ENCODE measurements at regions not wholly inside any gene's neighbourhood (a gene's known extent, or its start where the extent isn't known, plus 50 kb on each side); places are given as distances from the start of the nearest gene placed in this dataset.

GRCh38 chr3:73697020-73697419 lies 72.3 kb upstream of the PDZRN3 start:
- Histone ChIP-seq H3K36me3 (ENCODE audit: control insufficient read depth in 4 of 4, insufficient read depth in 4 of 4, low read length in 3 of 4) (no peaks in the 10 kb centered on the region), H3K27ac (ENCODE audit: insufficient read depth in 1 of 2, low read depth in 1 of 2, low read length in 2 of 2, poor library complexity in 1 of 2, severe bottlenecking in 2 of 2) (no peak overlapping the region), H3K9me3 (ENCODE audit: control extremely low read depth in 1 of 5, control insufficient read depth in 4 of 5, insufficient read depth in 2 of 5, low read depth in 1 of 5, low read length in 4 of 5) (no peaks in the 10 kb centered on the region), H3K27me3 (replicated peaks in 2 of 5; ENCODE audit: control insufficient read depth in 4 of 5, insufficient read depth in 5 of 5, low read length in 4 of 5) (no peaks in the 10 kb centered on the region), H3K4me1 (ENCODE audit: control extremely low read depth in 1 of 4, control insufficient read depth in 4 of 4, insufficient read depth in 4 of 4, low read length in 3 of 4) (no peaks in the 10 kb centered on the region), H3K4me3 (ENCODE audit: control insufficient read depth in 1 of 7, extremely low read depth in 1 of 7, insufficient read depth in 4 of 7, low read depth in 2 of 7, low read length in 6 of 7) (no peak overlapping the region)
- CTCF ChIA-PET = no interaction called here
- no peak for DNase-seq
- WGBS (ENCODE audit: insufficient coverage) = 90% methylated on average over 2 of the region's 6 CpGs
- POLR2A ChIA-PET = no interaction called here

- POLR2A ChIA-PET = no interaction called here
- no peaks in the 10 kb centered on the region for H3K9me3 ChIP-seq (ENCODE audit: control extremely low read depth in 1 of 5, control insufficient read depth in 4 of 5, insufficient read depth in 2 of 5, low read depth in 1 of 5, low read length in 4 of 5)
- H3K36me3 ChIP-seq (ENCODE audit: control insufficient read depth in 4 of 4, insufficient read depth in 4 of 4, low read length in 3 of 4) = no peaks in the 10 kb centered on the region
- no peak for DNase-seq
- no peak overlapping the region for H3K4me3 ChIP-seq (ENCODE audit: control insufficient read depth in 1 of 7, extremely low read depth in 1 of 7, insufficient read depth in 4 of 7, low read depth in 2 of 7, low read length in 6 of 7)
- no peaks in the 10 kb centered on the region for H3K27me3 ChIP-seq (replicated peaks in 2 of 5; ENCODE audit: control insufficient read depth in 4 of 5, insufficient read depth in 5 of 5, low read length in 4 of 5)
- CTCF ChIA-PET = no interaction called here
- no peaks in the 10 kb centered on the region for H3K4me1 ChIP-seq (ENCODE audit: control extremely low read depth in 1 of 4, control insufficient read depth in 4 of 4, insufficient read depth in 4 of 4, low read length in 3 of 4)
- no peak overlapping the region for H3K27ac ChIP-seq (ENCODE audit: insufficient read depth in 1 of 2, low read depth in 1 of 2, low read length in 2 of 2, poor library complexity in 1 of 2, severe bottlenecking in 2 of 2)
- WGBS (ENCODE audit: insufficient coverage) = no CpG with 5 or more reads among the region's 3 CpGs
Measured at GRCh38 chr3:73695841-73696240, 71.1 kb upstream of the PDZRN3 start.

GRCh38 chr3:73694983-73695757 lies 70.4 kb upstream of the PDZRN3 start:
- WGBS (ENCODE audit: insufficient coverage) = no CpG with 5 or more reads among the region's 1 CpG
- CTCF ChIA-PET = no interaction called here
- no peaks in the 10 kb centered on the region for H3K4me1 ChIP-seq (ENCODE audit: control extremely low read depth in 1 of 4, control insufficient read depth in 4 of 4, insufficient read depth in 4 of 4, low read length in 3 of 4)

GRCh38 chr3:73687106-73688004 lies 62.6 kb upstream of the PDZRN3 start:
- Histone ChIP-seq H3K9me3 (ENCODE audit: control extremely low read depth in 1 of 5, control insufficient read depth in 4 of 5, insufficient read depth in 2 of 5, low read depth in 1 of 5, low read length in 4 of 5) (no peaks in the 10 kb centered on the region), H3K4me3 (ENCODE audit: control insufficient read depth in 1 of 7, extremely low read depth in 1 of 7, insufficient read depth in 4 of 7, low read depth in 2 of 7, low read length in 6 of 7) (no peak overlapping the region), H3K27ac (ENCODE audit: insufficient read depth in 1 of 2, low read depth in 1 of 2, low read length in 2 of 2, poor library complexity in 1 of 2, severe bottlenecking in 2 of 2) (no peak overlapping the region), H3K27me3 (replicated peaks in 2 of 5; ENCODE audit: control insufficient read depth in 4 of 5, insufficient read depth in 5 of 5, low read length in 4 of 5) (no peaks in the 10 kb centered on the region), H3K36me3 (ENCODE audit: control insufficient read depth in 4 of 4, insufficient read depth in 4 of 4, low read length in 3 of 4) (no peaks in the 10 kb centered on the region), H3K4me1 (ENCODE audit: control extremely low read depth in 1 of 4, control insufficient read depth in 4 of 4, insufficient read depth in 4 of 4, low read length in 3 of 4) (no peaks in the 10 kb centered on the region)
- ChIA-PET POLR2A (no interaction called here), CTCF (no interaction called here)
- WGBS (ENCODE audit: insufficient coverage) = no CpG with 5 or more reads among the region's 5 CpGs
- DNase-seq = no peak

More at GRCh38 chr3:73694983-73695757, 70.4 kb upstream of the PDZRN3 start:
- Histone ChIP-seq H3K27me3 (replicated peaks in 2 of 5; ENCODE audit: control insufficient read depth in 4 of 5, insufficient read depth in 5 of 5, low read length in 4 of 5) (no peaks in the 10 kb centered on the region), H3K36me3 (ENCODE audit: control insufficient read depth in 4 of 4, insufficient read depth in 4 of 4, low read length in 3 of 4) (no peaks in the 10 kb centered on the region), H3K9me3 (ENCODE audit: control extremely low read depth in 1 of 5, control insufficient read depth in 4 of 5, insufficient read depth in 2 of 5, low read depth in 1 of 5, low read length in 4 of 5) (no peaks in the 10 kb centered on the region), H3K27ac (ENCODE audit: insufficient read depth in 1 of 2, low read depth in 1 of 2, low read length in 2 of 2, poor library complexity in 1 of 2, severe bottlenecking in 2 of 2) (no peak overlapping the region), H3K4me3 (ENCODE audit: control insufficient read depth in 1 of 7, extremely low read depth in 1 of 7, insufficient read depth in 4 of 7, low read depth in 2 of 7, low read length in 6 of 7) (no peak overlapping the region)
- no peak for DNase-seq
- POLR2A ChIA-PET = no interaction called here

GRCh38 chr3:73685061-73685460 lies 60.3 kb upstream of the PDZRN3 start:
- Histone ChIP-seq H3K27ac (ENCODE audit: insufficient read depth in 1 of 2, low read depth in 1 of 2, low read length in 2 of 2, poor library complexity in 1 of 2, severe bottlenecking in 2 of 2) (no peak overlapping the region), H3K4me1 (ENCODE audit: control extremely low read depth in 1 of 4, control insufficient read depth in 4 of 4, insufficient read depth in 4 of 4, low read length in 3 of 4) (no peaks in the 10 kb centered on the region), H3K9me3 (ENCODE audit: control extremely low read depth in 1 of 5, control insufficient read depth in 4 of 5, insufficient read depth in 2 of 5, low read depth in 1 of 5, low read length in 4 of 5) (no peaks in the 10 kb centered on the region), H3K27me3 (replicated peaks in 2 of 5; ENCODE audit: control insufficient read depth in 4 of 5, insufficient read depth in 5 of 5, low read length in 4 of 5) (no peaks in the 10 kb centered on the region), H3K4me3 (ENCODE audit: control insufficient read depth in 1 of 7, extremely low read depth in 1 of 7, insufficient read depth in 4 of 7, low read depth in 2 of 7, low read length in 6 of 7) (no peak overlapping the region), H3K36me3 (ENCODE audit: control insufficient read depth in 4 of 4, insufficient read depth in 4 of 4, low read length in 3 of 4) (no peaks in the 10 kb centered on the region)
- ChIA-PET CTCF (no interaction called here), POLR2A (no interaction called here)
- WGBS (ENCODE audit: insufficient coverage) = 63% methylated on average over 4 of the region's 4 CpGs
- no peak for DNase-seq

GRCh38 chr3:73683706-73684105 lies 59.0 kb upstream of the PDZRN3 start:
- Histone ChIP-seq H3K36me3 (ENCODE audit: control insufficient read depth in 4 of 4, insufficient read depth in 4 of 4, low read length in 3 of 4) (no peaks in the 10 kb centered on the region), H3K27ac (ENCODE audit: insufficient read depth in 1 of 2, low read depth in 1 of 2, low read length in 2 of 2, poor library complexity in 1 of 2, severe bottlenecking in 2 of 2) (no peak overlapping the region), H3K27me3 (replicated peaks in 2 of 5; ENCODE audit: control insufficient read depth in 4 of 5, insufficient read depth in 5 of 5, low read length in 4 of 5) (no peaks in the 10 kb centered on the region), H3K4me1 (ENCODE audit: control extremely low read depth in 1 of 4, control insufficient read depth in 4 of 4, insufficient read depth in 4 of 4, low read length in 3 of 4) (no peaks in the 10 kb centered on the region), H3K4me3 (ENCODE audit: control insufficient read depth in 1 of 7, extremely low read depth in 1 of 7, insufficient read depth in 4 of 7, low read depth in 2 of 7, low read length in 6 of 7) (no peak overlapping the region), H3K9me3 (ENCODE audit: control extremely low read depth in 1 of 5, control insufficient read depth in 4 of 5, insufficient read depth in 2 of 5, low read depth in 1 of 5, low read length in 4 of 5) (no peaks in the 10 kb centered on the region)
- DNase-seq = no peak
- CTCF ChIA-PET = no interaction called here
- WGBS (ENCODE audit: insufficient coverage) = 82% methylated on average over 3 of the region's 5 CpGs
- POLR2A ChIA-PET = no interaction called here

GRCh38 chr3:73681610-73682009 lies 56.9 kb upstream of the PDZRN3 start:
- CTCF ChIA-PET = no interaction called here
- no peak for DNase-seq

More at GRCh38 chr3:73681610-73682009, 56.9 kb upstream of the PDZRN3 start:
- no peaks in the 10 kb centered on the region for H3K4me1 ChIP-seq (ENCODE audit: control extremely low read depth in 1 of 4, control insufficient read depth in 4 of 4, insufficient read depth in 4 of 4, low read length in 3 of 4)
- H3K27me3 ChIP-seq (replicated peaks in 2 of 5; ENCODE audit: control insufficient read depth in 4 of 5, insufficient read depth in 5 of 5, low read length in 4 of 5) = no peaks in the 10 kb centered on the region
- no peak overlapping the region for H3K4me3 ChIP-seq (ENCODE audit: control insufficient read depth in 1 of 7, extremely low read depth in 1 of 7, insufficient read depth in 4 of 7, low read depth in 2 of 7, low read length in 6 of 7)
- POLR2A ChIA-PET = no interaction called here
- WGBS (ENCODE audit: insufficient coverage) = 100% methylated on average over 2 of the region's 6 CpGs
- H3K36me3 ChIP-seq (ENCODE audit: control insufficient read depth in 4 of 4, insufficient read depth in 4 of 4, low read length in 3 of 4) = no peaks in the 10 kb centered on the region
- no peaks in the 10 kb centered on the region for H3K9me3 ChIP-seq (ENCODE audit: control extremely low read depth in 1 of 5, control insufficient read depth in 4 of 5, insufficient read depth in 2 of 5, low read depth in 1 of 5, low read length in 4 of 5)
- no peak overlapping the region for H3K27ac ChIP-seq (ENCODE audit: insufficient read depth in 1 of 2, low read depth in 1 of 2, low read length in 2 of 2, poor library complexity in 1 of 2, severe bottlenecking in 2 of 2)

All from common myeloid progenitor, CD34-positive (primary cell).